ENCODE measurements at regions not wholly inside any gene's neighbourhood (a gene's known extent, or its start where the extent isn't known, plus 50 kb on each side); places are given as distances from the start of the nearest gene placed in this dataset.
A peak's percentile ranks its signal among the peaks of the same experiment; 100 is the strongest.
"Not testable (repeated sequence)": the region's sequence is repeated elsewhere in the genome, so short reads cannot be mapped to it uniquely, and the experiment has no call there.

GRCh38 chr9:21710548-21711191 is 91.8 kb upstream of the MTAP start:
- no peaks in the 10 kb centered on the region for H3K36me3 Mint-ChIP-seq (ENCODE audit: low read depth)
- H3K4me1 Mint-ChIP-seq (ENCODE audit: low read depth) = peaks cover 14% of the 10 kb centered on the region
- H3K27me3 Mint-ChIP-seq (ENCODE audit: low read depth) = no peaks in the 10 kb centered on the region
- DNase-seq = peak; percentile 72
- H3K27ac Mint-ChIP-seq = no peak overlapping the region
- intact Hi-C loops (cut with micrococcal nuclease) = loop anchor here (2.0 kb wide), 1 partner anchor 26 kb away; no protein-coding TSS in a partner anchor
- no peaks in the 10 kb centered on the region for H3K9me3 Mint-ChIP-seq
- H3K4me3 Mint-ChIP-seq = no peak overlapping the region
- CTCF ChIA-PET = interaction anchor here (0.6 to 2.5 kb wide), 3 partner anchors 21 to 78 kb away, joined by 3 to 19 read pairs (median 4); no protein-coding TSS in a partner anchor

DNA sequence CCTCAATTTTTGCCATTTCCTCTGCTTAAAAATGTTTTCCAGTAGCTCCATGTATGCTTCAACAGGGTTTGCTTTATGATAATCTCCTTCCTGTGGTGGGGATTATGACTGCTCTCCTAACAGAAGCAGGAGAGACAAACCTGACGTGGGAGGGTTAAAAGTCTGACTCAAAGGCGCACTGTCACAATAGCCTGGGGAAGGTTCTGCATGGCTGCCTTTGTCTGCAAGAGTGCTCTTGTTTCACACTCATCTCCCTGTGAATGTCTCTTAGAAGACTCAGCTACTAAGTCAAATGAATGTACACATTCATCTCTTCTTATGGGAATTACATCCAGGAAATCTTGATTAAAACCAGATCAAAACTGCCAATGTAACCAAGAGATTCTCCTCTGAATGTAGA is 90.9 kb upstream of the MTAP start:
- Mint-ChIP-seq H3K27me3 (ENCODE audit: low read depth) (peaks cover under 1% of the 10 kb centered on the region), H3K36me3 (ENCODE audit: low read depth) (no peaks in the 10 kb centered on the region), H3K4me3 (no peak overlapping the region), H3K9me3 (no peaks in the 10 kb centered on the region), H3K27ac (no peak overlapping the region), H3K4me1 (ENCODE audit: low read depth) (peaks cover 14% of the 10 kb centered on the region)
- CTCF ChIA-PET = interaction anchor here (1.2 to 2.5 kb wide), 3 partner anchors 10 to 77 kb away, joined by 4 to 19 read pairs (median 5); no protein-coding TSS in a partner anchor
- DNase-seq = peak; percentile 39
- intact Hi-C loops (cut with micrococcal nuclease) = loop anchor here (2.0 kb wide), 1 partner anchor 27 kb away; no protein-coding TSS in a partner anchor

DNA sequence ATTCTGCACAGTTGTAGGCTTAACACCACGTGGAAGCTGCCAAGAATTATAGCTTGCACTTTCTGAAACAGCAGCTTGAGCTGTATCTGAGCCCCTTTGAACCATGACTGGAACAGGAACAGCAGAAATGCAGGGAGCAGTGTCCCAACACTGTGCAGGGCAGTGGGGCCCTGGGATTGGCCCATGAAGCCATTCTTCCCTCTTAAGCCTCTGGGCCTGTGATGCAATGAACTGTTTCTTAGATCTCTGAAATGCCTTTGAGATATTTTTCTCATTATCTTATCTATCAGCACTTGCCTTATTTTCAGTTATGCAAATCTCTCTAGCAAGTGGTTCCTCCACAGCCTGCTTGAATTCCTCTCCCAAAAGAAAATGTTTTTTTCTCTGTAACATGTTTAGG is 87.0 kb upstream of the MTAP start:
- peaks cover 6% of the 10 kb centered on the region for H3K27me3 Mint-ChIP-seq (ENCODE audit: low read depth)
- no peak for DNase-seq
- H3K36me3 Mint-ChIP-seq (ENCODE audit: low read depth) = no peaks in the 10 kb centered on the region
- intact Hi-C loops (cut with micrococcal nuclease) = no loop called here
- H3K4me3 Mint-ChIP-seq = no peak overlapping the region
- no peaks in the 10 kb centered on the region for H3K9me3 Mint-ChIP-seq
- H3K4me1 Mint-ChIP-seq (ENCODE audit: low read depth) = peaks cover 12% of the 10 kb centered on the region
- H3K27ac Mint-ChIP-seq = no peak overlapping the region
- CTCF ChIA-PET = interaction anchor here (0.9 kb wide), 1 partner anchor 9 kb away, joined by 4 read pairs; no protein-coding TSS in a partner anchor

DNA sequence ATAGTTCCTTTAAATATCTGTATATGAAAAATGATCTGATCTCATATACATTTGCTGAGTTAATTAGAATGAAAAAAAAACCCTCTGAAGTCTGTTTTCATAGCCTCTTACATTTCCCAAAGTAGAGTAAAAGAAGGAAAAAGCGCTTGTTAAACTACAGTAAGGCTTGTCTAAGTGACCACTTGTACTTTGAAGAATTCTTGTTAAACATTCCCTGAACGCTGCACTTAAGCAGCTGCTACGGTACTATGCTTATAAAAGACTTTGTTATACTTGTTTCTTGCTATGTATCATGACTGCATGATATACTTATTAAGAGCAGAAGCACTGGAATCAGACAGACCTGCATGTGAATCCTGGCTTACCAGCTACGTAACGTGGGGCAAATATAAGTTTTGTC is 81.7 kb upstream of the MTAP start:
- Mint-ChIP-seq H3K27ac (no peak overlapping the region), H3K4me3 (no peak overlapping the region), H3K36me3 (ENCODE audit: low read depth) (no peaks in the 10 kb centered on the region), H3K4me1 (ENCODE audit: low read depth) (no peaks in the 10 kb centered on the region), H3K27me3 (ENCODE audit: low read depth) (peaks cover 8% of the 10 kb centered on the region), H3K9me3 (no peaks in the 10 kb centered on the region)
- intact Hi-C loops (cut with micrococcal nuclease) = no loop called here
- CTCF ChIA-PET = interaction anchor here (1.0 to 2.2 kb wide), 4 partner anchors 9 to 68 kb away, joined by 3 to 11 read pairs (median 4); no protein-coding TSS in a partner anchor
- DNase-seq = no peak

GRCh38 chr9:21727411-21727810 is 75.0 kb upstream of the MTAP start:
- intact Hi-C loops (cut with micrococcal nuclease) = not testable (repeated sequence)

GRCh38 chr9:21728781-21729180 is 73.7 kb upstream of the MTAP start:
- peaks cover 1% of the 10 kb centered on the region for H3K9me3 Mint-ChIP-seq
- no peak overlapping the region for H3K4me3 Mint-ChIP-seq
- H3K27ac Mint-ChIP-seq = no peak overlapping the region
- intact Hi-C loops (cut with micrococcal nuclease) = no loop called here
- CTCF ChIA-PET = no interaction called here
- no peaks in the 10 kb centered on the region for H3K27me3 Mint-ChIP-seq (ENCODE audit: low read depth)
- no peaks in the 10 kb centered on the region for H3K36me3 Mint-ChIP-seq (ENCODE audit: low read depth)
- no peaks in the 10 kb centered on the region for H3K4me1 Mint-ChIP-seq (ENCODE audit: low read depth)
- DNase-seq = no peak

More at GRCh38 chr9:21727411-21727810, 75.0 kb upstream of the MTAP start:
- H3K4me3 Mint-ChIP-seq; H3K4me1 Mint-ChIP-seq (ENCODE audit: low read depth); H3K9me3 Mint-ChIP-seq; H3K36me3 Mint-ChIP-seq (ENCODE audit: low read depth); CTCF ChIA-PET; DNase-seq; H3K27ac Mint-ChIP-seq; H3K27me3 Mint-ChIP-seq (ENCODE audit: low read depth): not testable (repeated sequence)

- Mint-ChIP-seq H3K9me3 (peaks cover 1% of the 10 kb centered on the region), H3K36me3 (ENCODE audit: low read depth) (no peaks in the 10 kb centered on the region), H3K27me3 (ENCODE audit: low read depth) (no peaks in the 10 kb centered on the region), H3K4me3 (no peak overlapping the region), H3K27ac (no peak overlapping the region), H3K4me1 (ENCODE audit: low read depth) (no peaks in the 10 kb centered on the region)
- CTCF ChIA-PET = interaction anchor here (1.2 kb wide), 1 partner anchor 263 kb away, joined by 3 read pairs; no protein-coding TSS in a partner anchor
- no peak for DNase-seq
- intact Hi-C loops (cut with micrococcal nuclease) = no loop called here
Measured at GRCh38 chr9:21729648-21730047, 72.8 kb upstream of the MTAP start.

DNA sequence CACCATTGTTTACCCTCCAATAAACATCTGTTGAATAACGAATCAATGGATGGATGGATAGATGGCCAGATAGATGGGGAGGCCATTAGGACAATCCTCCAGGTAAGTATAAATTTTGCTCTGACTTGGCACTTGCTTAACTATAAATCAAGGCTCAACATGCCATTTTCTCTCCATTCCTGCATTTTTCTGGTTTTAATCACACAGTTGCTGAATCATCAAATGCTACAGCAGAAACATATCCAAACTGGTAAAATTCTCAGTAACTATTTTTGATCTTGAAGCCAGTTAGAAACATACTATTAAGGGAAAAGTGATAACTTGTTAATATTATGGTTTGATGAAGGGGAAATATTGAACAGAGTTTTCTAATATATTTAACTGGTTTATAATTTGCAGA is 71.5 kb upstream of the MTAP start:
- Mint-ChIP-seq H3K4me1 (ENCODE audit: low read depth) (no peaks in the 10 kb centered on the region), H3K4me3 (no peak overlapping the region), H3K9me3 (peaks cover 1% of the 10 kb centered on the region), H3K27ac (no peak overlapping the region), H3K27me3 (ENCODE audit: low read depth) (no peaks in the 10 kb centered on the region), H3K36me3 (ENCODE audit: low read depth) (no peaks in the 10 kb centered on the region)
- intact Hi-C loops (cut with micrococcal nuclease) = no loop called here
- CTCF ChIA-PET = no interaction called here
- no peak for DNase-seq

DNA sequence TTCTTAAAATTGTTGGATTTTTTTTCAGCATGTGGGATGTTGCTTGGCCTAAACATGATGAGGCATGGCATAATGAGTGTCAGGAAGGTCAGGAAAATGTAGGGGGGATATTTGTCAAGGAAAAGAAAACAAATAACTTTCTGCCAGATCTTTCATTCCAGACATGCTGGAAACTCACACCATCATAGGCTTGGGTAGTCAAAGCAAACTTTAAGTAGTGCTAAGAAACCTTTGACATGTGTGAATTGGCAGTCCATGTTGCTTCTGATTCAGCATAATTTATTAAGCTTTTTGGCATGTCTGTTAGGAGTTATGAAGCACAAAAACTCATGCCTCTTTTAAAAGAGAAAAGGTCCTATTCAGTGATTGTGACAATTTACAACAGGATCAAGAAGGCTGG is 61.3 kb upstream of the MTAP start:
- H3K27ac Mint-ChIP-seq = no peak overlapping the region
- no peaks in the 10 kb centered on the region for H3K36me3 Mint-ChIP-seq (ENCODE audit: low read depth)
- intact Hi-C loops (cut with micrococcal nuclease) = no loop called here
- no peaks in the 10 kb centered on the region for H3K4me1 Mint-ChIP-seq (ENCODE audit: low read depth)
- H3K27me3 Mint-ChIP-seq (ENCODE audit: low read depth) = peaks cover 12% of the 10 kb centered on the region
- no peak overlapping the region for H3K4me3 Mint-ChIP-seq
- DNase-seq = no peak
- H3K9me3 Mint-ChIP-seq = no peaks in the 10 kb centered on the region
- CTCF ChIA-PET = no interaction called here

GRCh38 chr9:21744320-21744719 is 58.1 kb upstream of the MTAP start:
- H3K27ac Mint-ChIP-seq = no peak overlapping the region
- intact Hi-C loops (cut with micrococcal nuclease) = no loop called here
- peaks cover 9% of the 10 kb centered on the region for H3K27me3 Mint-ChIP-seq (ENCODE audit: low read depth)
- H3K4me1 Mint-ChIP-seq (ENCODE audit: low read depth) = no peaks in the 10 kb centered on the region
- no peak overlapping the region for H3K4me3 Mint-ChIP-seq
- no peaks in the 10 kb centered on the region for H3K36me3 Mint-ChIP-seq (ENCODE audit: low read depth)
- CTCF ChIA-PET = no interaction called here
- H3K9me3 Mint-ChIP-seq = no peaks in the 10 kb centered on the region
- no peak for DNase-seq

DNA sequence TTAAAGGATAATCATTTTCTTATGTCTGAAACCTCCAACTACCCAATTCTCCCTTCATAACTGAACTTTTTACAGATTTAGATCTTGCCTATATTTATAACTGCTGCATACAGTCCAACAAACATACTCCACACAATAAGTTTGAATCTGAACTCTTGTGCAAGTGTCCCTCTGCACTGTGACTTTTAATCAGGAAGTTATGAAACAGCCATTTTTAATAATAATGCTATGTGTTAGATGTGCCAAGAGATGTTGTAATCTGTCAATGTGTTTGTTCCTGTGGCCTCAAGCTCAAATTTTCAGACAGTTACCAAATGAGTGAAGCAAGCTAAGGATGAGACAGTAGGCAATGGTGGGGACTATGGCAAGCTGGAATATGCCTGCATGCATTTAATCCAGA is 57.6 kb upstream of the MTAP start:
- Mint-ChIP-seq H3K9me3 (no peaks in the 10 kb centered on the region), H3K27me3 (ENCODE audit: low read depth) (peaks cover 9% of the 10 kb centered on the region), H3K27ac (no peak overlapping the region), H3K36me3 (ENCODE audit: low read depth) (no peaks in the 10 kb centered on the region), H3K4me3 (no peak overlapping the region), H3K4me1 (ENCODE audit: low read depth) (no peaks in the 10 kb centered on the region)
- CTCF ChIA-PET = no interaction called here
- intact Hi-C loops (cut with micrococcal nuclease) = no loop called here
- no peak for DNase-seq

GRCh38 chr9:21746550-21746949 is 55.9 kb upstream of the MTAP start:
- DNase-seq = no peak
- intact Hi-C loops (cut with micrococcal nuclease) = no loop called here
- Mint-ChIP-seq H3K4me3 (no peak overlapping the region), H3K27me3 (ENCODE audit: low read depth) (peaks cover 6% of the 10 kb centered on the region), H3K4me1 (ENCODE audit: low read depth) (no peaks in the 10 kb centered on the region), H3K9me3 (no peaks in the 10 kb centered on the region), H3K36me3 (ENCODE audit: low read depth) (no peaks in the 10 kb centered on the region), H3K27ac (no peak overlapping the region)
- CTCF ChIA-PET = interaction anchor here (1.0 to 1.1 kb wide), 2 partner anchors 43 to 280 kb away, joined by 4 to 7 read pairs; no protein-coding TSS in a partner anchor

DNA sequence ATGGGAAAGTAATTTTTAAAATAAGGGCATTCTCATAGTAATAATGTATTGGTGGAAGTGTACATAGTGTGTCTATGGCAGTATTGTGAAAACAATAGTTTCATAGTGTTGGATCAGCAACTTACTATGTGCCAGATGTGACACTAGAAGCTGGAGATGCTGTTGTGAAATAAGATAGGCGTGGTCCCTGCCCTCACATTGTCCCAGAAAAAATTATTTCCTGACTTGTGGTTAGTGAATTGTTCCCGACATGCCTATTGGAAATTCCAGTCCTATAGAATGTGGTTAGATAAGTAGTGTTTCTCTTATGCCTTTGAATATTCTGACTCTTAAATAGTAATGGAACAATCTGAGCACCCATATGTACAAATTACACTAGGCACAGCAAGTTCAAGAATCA is 55.3 kb upstream of the MTAP start:
- Mint-ChIP-seq H3K4me3 (no peak overlapping the region), H3K4me1 (ENCODE audit: low read depth) (no peaks in the 10 kb centered on the region), H3K36me3 (ENCODE audit: low read depth) (no peaks in the 10 kb centered on the region), H3K27me3 (ENCODE audit: low read depth) (peaks cover 2% of the 10 kb centered on the region), H3K27ac (no peak overlapping the region), H3K9me3 (no peaks in the 10 kb centered on the region)
- DNase-seq = no peak
- intact Hi-C loops (cut with micrococcal nuclease) = no loop called here
- CTCF ChIA-PET = no interaction called here
